Keratinocyte (primary cell): ENCODE measurements at regions not wholly inside any gene's neighbourhood (a gene's known extent, or its start where the extent isn't known, plus 50 kb on each side); places are given as distances from the start of the nearest gene placed in this dataset.

Source experiments
- DNase-seq: peaks from one replicate; pipeline ENCODE4 v3.0.0-alpha.2; 2011; ENCODE audit warnings: low read depth, missing footprints, low spot score
- FAIRE-seq: peaks from 2 replicates; lab custom pipeline; 2011; peaks lifted over from hg19 to GRCh38; lab: Jason Lieb, UNC
- H2AFZ ChIP-seq: 2 replicates; pipeline ENCODE4 v1.6.0; 2012; ENCODE audit warnings: low read length, control low read depth, inconsistent platforms; ENCODE audit not compliant: control insufficient read depth
- H3K27ac ChIP-seq: 2 replicates; pipeline ENCODE4 v1.5.1; 2011; ENCODE audit warnings: low read length; ENCODE audit not compliant: control insufficient read depth, insufficient read depth
- H3K27me3 ChIP-seq: 3 replicates; pipeline ENCODE4 v1.6.0; 2011; ENCODE audit warnings: low read length; ENCODE audit not compliant: control insufficient read depth, insufficient read depth; ENCODE audit errors: extremely low read depth
- H3K36me3 ChIP-seq, 2 experiments: 2 replicates in 1 of 2; 3 replicates in 1 of 2; pipeline ENCODE4 v1.5.1; 2011; ENCODE audit warnings: low read length in 2 of 2, mild to moderate bottlenecking in 1 of 2; ENCODE audit not compliant: control insufficient read depth in 2 of 2, insufficient read depth in 2 of 2; ENCODE audit errors: extremely low read depth in 1 of 2
- H3K4me1 ChIP-seq: 3 replicates; pipeline ENCODE4 v1.5.1; 2011; ENCODE audit warnings: low read length; ENCODE audit not compliant: control insufficient read depth, insufficient read depth; ENCODE audit errors: extremely low read depth
- H3K4me2 ChIP-seq: 3 replicates; pipeline ENCODE4 v1.6.0; 2011; ENCODE audit warnings: low read depth, low read length; ENCODE audit not compliant: control insufficient read depth, insufficient read depth; ENCODE audit errors: extremely low read depth
- H3K4me3 ChIP-seq, 3 experiments: fragments of 200-600 bp in 1 of 3; sonication (generic) in 1 of 3; 2 replicates in 2 of 3; 3 replicates in 1 of 3; pipeline ENCODE4 v1.5.1; 2011 to 2016; ENCODE audit warnings: low read length in 3 of 3, mild to moderate bottlenecking in 3 of 3, control low read depth in 2 of 3, inconsistent platforms in 1 of 3, low read depth in 1 of 3, mixed read lengths in 1 of 3, mixed run types in 1 of 3, moderate library complexity in 1 of 3; ENCODE audit not compliant: control insufficient read depth in 2 of 3, insufficient read depth in 2 of 3; ENCODE audit errors: extremely low read depth in 1 of 3
- H3K79me2 ChIP-seq: 2 replicates; pipeline ENCODE4 v1.6.0; 2012; ENCODE audit warnings: low read length; ENCODE audit not compliant: control insufficient read depth, insufficient read depth
- H3K9ac ChIP-seq: 3 replicates; pipeline ENCODE4 v1.6.0; 2011; ENCODE audit warnings: low read length; ENCODE audit not compliant: control insufficient read depth, insufficient read depth; ENCODE audit errors: extremely low read depth
- H3K9me1 ChIP-seq: 3 replicates; pipeline ENCODE4 v1.6.0; 2011; ENCODE audit warnings: low read length; ENCODE audit not compliant: control insufficient read depth, insufficient read depth; ENCODE audit errors: extremely low read depth
- H3K9me3 ChIP-seq: 2 replicates; pipeline ENCODE4 v1.5.1; 2012; ENCODE audit warnings: low read depth, low read length; ENCODE audit not compliant: control insufficient read depth
- H4K20me1 ChIP-seq: 3 replicates; pipeline ENCODE4 v1.6.0; 2011; ENCODE audit warnings: low read length; ENCODE audit not compliant: control insufficient read depth, insufficient read depth; ENCODE audit errors: extremely low read depth
- EZH2 ChIP-seq: IDR thresholded peaks from one replicate; pipeline ENCODE4 v1.6.1; 2012; ENCODE audit warnings: inconsistent platforms, mild to moderate bottlenecking, low read length, moderate library complexity
- dilution Hi-C: fragments of 300-500 bp; cut with MboI; formaldehyde crosslinking; loops from one replicate; pipeline ENCODE4 v1.7.0; 2020; ENCODE audit warnings: low sequenced_read_pairs; ENCODE audit not compliant: extremely low pct_ligation_motif_present
- TF ChIP-seq, protein P1 (sequence below), 3 experiments: IDR thresholded peaks in 1 of 3; conservative IDR thresholded peaks in 1 of 3; optimal IDR thresholded peaks in 1 of 3; 2 replicates in 2 of 3; 3 replicates in 1 of 3; pipeline versions ENCODE3 to v1.5.1; 2011; ENCODE audit warnings: low read length in 3 of 3, mild to moderate bottlenecking in 3 of 3, moderate library complexity in 2 of 3, control low read depth in 1 of 3, inconsistent platforms in 1 of 3; ENCODE audit not compliant: insufficient read depth in 2 of 3; ENCODE audit errors: extremely low read depth in 1 of 3

- H3K4me2 ChIP-seq: no peak overlapping the region
- no peaks in the 10 kb centered on the region for H3K9me1 ChIP-seq
- dilution Hi-C loops: no loop called here
- no peaks in the 10 kb centered on the region for H3K36me3 ChIP-seq
- H2AFZ ChIP-seq: no peak overlapping the region
- FAIRE-seq: no peak
- no peaks in the 10 kb centered on the region for H3K9me3 ChIP-seq
- H3K79me2 ChIP-seq: no peaks in the 10 kb centered on the region
- TF ChIP-seq, protein P1, sequence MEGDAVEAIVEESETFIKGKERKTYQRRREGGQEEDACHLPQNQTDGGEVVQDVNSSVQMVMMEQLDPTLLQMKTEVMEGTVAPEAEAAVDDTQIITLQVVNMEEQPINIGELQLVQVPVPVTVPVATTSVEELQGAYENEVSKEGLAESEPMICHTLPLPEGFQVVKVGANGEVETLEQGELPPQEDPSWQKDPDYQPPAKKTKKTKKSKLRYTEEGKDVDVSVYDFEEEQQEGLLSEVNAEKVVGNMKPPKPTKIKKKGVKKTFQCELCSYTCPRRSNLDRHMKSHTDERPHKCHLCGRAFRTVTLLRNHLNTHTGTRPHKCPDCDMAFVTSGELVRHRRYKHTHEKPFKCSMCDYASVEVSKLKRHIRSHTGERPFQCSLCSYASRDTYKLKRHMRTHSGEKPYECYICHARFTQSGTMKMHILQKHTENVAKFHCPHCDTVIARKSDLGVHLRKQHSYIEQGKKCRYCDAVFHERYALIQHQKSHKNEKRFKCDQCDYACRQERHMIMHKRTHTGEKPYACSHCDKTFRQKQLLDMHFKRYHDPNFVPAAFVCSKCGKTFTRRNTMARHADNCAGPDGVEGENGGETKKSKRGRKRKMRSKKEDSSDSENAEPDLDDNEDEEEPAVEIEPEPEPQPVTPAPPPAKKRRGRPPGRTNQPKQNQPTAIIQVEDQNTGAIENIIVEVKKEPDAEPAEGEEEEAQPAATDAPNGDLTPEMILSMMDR (optimal IDR thresholded peaks at IDR 0.05 in 1 of 3, IDR thresholded peaks at IDR 0.05 in 1 of 3, conservative IDR thresholded peaks at IDR 0.05 in 1 of 3; ENCODE audit: extremely low read depth in 1 of 3, insufficient read depth in 2 of 3, low read length in 3 of 3): no peak
- TF ChIP-seq EZH2: no peak
- DNase-seq: no peak
- no peak overlapping the region for H3K27ac ChIP-seq
- no peak overlapping the region for H3K4me3 ChIP-seq
- H3K4me1 ChIP-seq: no peaks in the 10 kb centered on the region
- H3K27me3 ChIP-seq: no peaks in the 10 kb centered on the region
- no peaks in the 10 kb centered on the region for H4K20me1 ChIP-seq
- no peak overlapping the region for H3K9ac ChIP-seq
These were observed 840.8 kb upstream of the HTR2C start for GRCh38 chrX:113743069-113743468.

- Histone ChIP-seq H3K27ac (no peak overlapping the region), H3K4me2 (no peak overlapping the region), H3K4me3 (no peak overlapping the region), H3K27me3 (no peaks in the 10 kb centered on the region), H4K20me1 (no peaks in the 10 kb centered on the region), H2AFZ (no peak overlapping the region), H3K9me3 (no peaks in the 10 kb centered on the region), H3K36me3 (no peaks in the 10 kb centered on the region), H3K4me1 (no peaks in the 10 kb centered on the region), H3K9me1 (no peaks in the 10 kb centered on the region), H3K79me2 (no peaks in the 10 kb centered on the region), H3K9ac (no peak overlapping the region)
- TF ChIP-seq EZH2: no peak
- TF ChIP-seq, protein P1 (optimal IDR thresholded peaks at IDR 0.05 in 1 of 3, IDR thresholded peaks at IDR 0.05 in 1 of 3, conservative IDR thresholded peaks at IDR 0.05 in 1 of 3; ENCODE audit: extremely low read depth in 1 of 3, insufficient read depth in 2 of 3, low read length in 3 of 3): peak in 2 of 3 experiments; percentile 19 to 35
- DNase-seq (no peak), FAIRE-seq (no peak)
- dilution Hi-C loops: no loop called here
These were observed 842.1 kb upstream of the HTR2C start for GRCh38 chrX:113741744-113742143.
